Dermis blood vessel endothelial cell (primary cell): ENCODE measurements at regions not wholly inside any gene's neighbourhood (a gene's known extent, or its start where the extent isn't known, plus 50 kb on each side); places are given as distances from the start of the nearest gene placed in this dataset.

Source experiments
- DNase-seq: peaks from one replicate; pipeline ENCODE4 v3.0.0; 2010

DNA sequence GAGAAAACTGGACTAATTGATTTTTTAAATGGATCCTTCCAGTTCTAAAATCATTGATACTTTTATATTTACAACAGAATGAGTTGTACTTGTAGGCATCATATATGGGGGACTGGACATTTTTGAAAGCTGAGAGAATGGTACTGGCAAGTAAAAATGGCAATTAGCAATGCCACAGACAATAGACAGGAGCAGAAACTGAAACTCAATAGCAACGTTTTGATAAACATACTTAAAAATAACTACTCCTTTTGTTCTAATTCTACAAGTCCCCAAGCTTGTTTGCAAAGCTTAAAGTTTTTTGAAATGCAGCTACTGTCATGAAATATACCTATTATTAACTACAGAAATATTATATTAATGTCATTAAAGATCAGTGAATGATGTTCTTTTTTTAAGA lies 52.8 kb upstream of the FBXL7 start:
- DNase-seq, result no peak

- DNase-seq, result no peak
Observed at GRCh38 chr5:15446552-15446951, 53.4 kb upstream of the FBXL7 start.

GRCh38 chr5:15442193-15442570 lies 57.8 kb upstream of the FBXL7 start:
- DNase-seq, result no peak

DNA sequence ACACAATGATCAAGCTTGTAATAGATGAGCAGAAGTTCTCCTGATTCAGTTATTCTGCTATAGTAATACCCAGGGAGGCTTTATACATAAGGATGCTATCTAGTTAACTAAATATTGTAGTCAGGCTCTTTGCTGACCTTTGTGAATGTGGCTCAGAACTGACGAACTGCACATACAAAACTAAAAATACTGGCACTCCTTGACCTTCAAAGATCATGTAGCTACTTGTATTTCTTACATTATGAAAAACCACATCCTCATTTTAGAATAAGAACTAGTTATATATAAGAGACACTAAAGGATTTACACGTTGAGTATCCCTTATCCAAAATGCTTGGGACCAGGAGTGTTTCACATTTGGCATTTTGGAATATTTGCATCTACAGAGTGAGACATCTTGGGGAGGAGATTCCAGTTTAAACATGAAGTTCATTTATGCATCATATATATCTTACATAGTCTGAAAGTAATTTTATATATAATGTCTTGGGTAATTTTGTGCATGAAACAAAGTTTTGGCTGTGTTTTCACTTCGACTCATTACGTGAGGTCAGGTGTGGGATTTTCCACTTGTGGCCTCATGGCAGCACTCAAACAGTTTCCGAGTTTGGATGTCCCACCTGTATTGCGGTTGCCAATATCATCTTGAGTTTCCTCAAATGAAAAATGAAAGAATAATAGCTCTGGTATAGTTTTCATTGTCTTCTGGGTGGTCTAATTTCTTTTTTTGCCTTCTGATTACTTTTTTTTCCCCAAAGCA lies 58.4 kb upstream of the FBXL7 start:
- DNase-seq, result no peak

GRCh38 chr5:15440434-15440833 lies 59.5 kb upstream of the FBXL7 start:
- no peak for DNase-seq

DNA sequence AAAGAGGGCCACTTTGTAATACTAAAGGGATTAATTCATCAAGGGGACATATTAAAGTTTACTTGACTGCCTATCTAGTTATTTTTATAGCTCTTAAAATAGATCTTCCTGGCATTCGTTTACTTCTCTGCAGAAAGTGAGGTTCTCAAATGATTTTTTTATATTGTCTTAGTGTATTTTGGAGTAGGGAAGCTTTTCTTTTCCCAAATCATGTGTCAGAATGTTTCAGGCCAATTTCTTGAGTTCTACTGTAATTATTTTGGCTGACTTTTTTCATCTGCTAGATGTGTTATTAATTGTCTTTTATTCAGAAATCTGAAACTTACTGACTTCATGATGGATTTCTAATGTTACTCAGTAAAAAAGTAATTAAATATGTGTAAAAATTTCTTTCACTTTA lies 60.2 kb upstream of the FBXL7 start:
- DNase-seq, result no peak

DNA sequence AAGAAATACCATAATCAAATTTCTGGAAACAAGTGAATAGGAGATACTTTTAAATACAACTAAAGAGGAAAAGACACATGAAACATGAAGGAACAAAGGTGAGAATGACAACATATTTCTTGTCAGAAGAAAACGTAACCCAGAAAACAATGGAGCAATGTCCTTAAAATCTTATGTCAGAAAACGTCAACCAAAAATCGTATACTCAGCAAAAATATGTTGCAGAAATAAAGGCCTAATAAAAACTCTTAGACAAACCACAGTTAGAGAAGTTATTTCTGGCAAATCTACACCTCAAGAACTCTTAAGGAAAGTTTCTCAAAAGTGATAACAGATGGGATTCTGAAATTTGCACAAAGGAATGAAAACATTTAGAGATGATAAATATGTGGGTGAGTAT lies 66.3 kb upstream of the FBXL7 start:
- DNase-seq, result no peak

GRCh38 chr5:15431923-15432322 lies 68.1 kb upstream of the FBXL7 start:
- DNase-seq, result peak; percentile 25

DNA sequence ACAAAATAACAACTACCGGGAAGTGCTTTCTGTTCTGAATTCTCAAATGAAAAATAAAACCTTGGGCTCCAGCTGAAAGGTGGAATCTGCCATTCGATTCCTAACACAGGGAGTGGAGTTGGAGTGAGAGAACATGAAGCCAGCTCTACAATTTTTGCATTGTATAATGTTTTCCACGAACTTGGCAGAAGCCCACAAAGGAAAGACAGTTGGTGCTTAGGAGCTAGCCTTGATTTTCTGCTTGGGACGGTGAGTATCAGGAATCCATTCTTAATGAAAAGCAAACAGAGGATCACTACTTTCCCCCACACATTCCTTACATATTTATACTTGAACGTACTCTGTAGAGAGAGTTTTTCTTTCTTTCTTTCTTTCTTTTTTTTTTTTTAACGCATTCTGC lies 74.2 kb upstream of the FBXL7 start:
- DNase-seq, result no peak

GRCh38 chr5:15424769-15425168 lies 75.2 kb upstream of the FBXL7 start:
- DNase-seq, result no peak

GRCh38 chr5:15421921-15422412 lies 78.0 kb upstream of the FBXL7 start:
- no peak for DNase-seq

GRCh38 chr5:15421381-15421780 lies 78.6 kb upstream of the FBXL7 start:
- DNase-seq, result no peak

DNA sequence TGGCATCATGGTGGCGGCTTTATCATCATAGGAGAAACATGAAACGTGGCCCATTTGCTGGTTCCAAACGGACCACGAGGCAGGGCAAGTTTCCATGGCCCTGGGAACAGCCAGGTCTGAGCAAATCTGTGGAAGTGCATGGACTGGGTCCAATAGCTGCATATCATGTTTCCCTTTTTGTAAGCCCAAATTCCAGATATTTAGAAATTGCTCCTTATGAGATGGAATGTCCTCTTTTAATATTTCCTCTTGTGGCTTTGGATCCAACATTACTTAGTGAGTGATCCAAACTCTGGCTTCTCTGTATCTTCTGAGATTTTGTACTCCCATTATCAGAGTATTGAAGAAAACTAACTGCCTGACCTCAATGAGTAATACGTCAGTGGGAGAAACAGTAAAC lies 79.8 kb upstream of the FBXL7 start:
- DNase-seq, result no peak

GRCh38 chr5:15417156-15417555 lies 82.8 kb upstream of the FBXL7 start:
- no peak for DNase-seq

- no peak for DNase-seq
Observed at GRCh38 chr5:15406478-15406877, 93.5 kb upstream of the FBXL7 start.

DNA sequence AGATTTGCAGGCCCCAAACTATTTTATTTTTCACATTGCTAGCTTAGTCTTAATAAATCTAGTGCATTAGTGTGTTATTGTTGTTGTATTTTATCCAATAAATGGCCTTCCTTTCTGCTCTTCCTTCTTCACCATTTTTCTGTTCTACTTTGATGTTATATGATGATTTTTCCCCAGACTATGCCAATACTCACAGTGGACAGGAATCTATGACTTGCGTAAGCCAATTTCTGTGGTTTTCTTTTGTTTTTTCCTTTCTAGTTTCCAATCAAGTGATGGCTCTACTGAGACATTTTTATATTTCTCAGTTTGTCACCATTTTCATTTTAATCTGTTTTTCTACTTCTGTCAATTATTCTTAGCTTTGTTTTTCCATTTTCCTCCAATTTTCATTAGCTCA lies 106.8 kb upstream of the FBXL7 start:
- no peak for DNase-seq

- DNase-seq, result no peak
Observed at GRCh38 chr5:15391704-15392397, 108.1 kb upstream of the FBXL7 start.

DNA sequence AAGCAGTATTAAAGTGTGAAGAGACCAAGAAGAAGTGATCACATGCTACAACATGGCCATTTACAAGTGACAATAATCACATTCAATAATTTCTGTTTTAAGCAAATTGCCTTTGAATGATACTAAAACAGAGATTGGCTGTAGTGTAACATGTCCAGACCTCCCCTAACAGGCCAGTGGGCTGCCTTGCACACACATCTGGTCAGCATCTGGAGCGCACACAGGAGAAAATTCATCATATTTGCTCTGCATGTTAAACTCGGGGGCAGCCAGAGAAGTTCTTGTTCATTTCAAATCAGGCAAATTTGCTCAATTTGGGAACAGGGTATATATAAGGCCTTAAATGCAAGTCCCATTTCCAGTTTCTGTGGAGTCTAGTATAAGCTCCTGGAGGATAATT lies 111.1 kb upstream of the FBXL7 start:
- no peak for DNase-seq

- DNase-seq, result no peak
Observed at GRCh38 chr5:15387931-15388524, 112.0 kb upstream of the FBXL7 start.

GRCh38 chr5:15386122-15386521 lies 113.9 kb upstream of the FBXL7 start:
- DNase-seq, result no peak

- no peak for DNase-seq
Observed at GRCh38 chr5:15385553-15385952, 114.4 kb upstream of the FBXL7 start.

GRCh38 chr5:15385037-15385436 lies 114.9 kb upstream of the FBXL7 start:
- DNase-seq, result no peak

- DNase-seq, result no peak
Observed at GRCh38 chr5:15384581-15384980, 115.4 kb upstream of the FBXL7 start.

- no peak for DNase-seq
Observed at GRCh38 chr5:15384176-15384575, 115.8 kb upstream of the FBXL7 start.
